Activated CD8-positive, alpha-beta T cell treated with anti-CD3 and anti-CD28 coated beads for 36 hours (primary cell): ENCODE measurements at regions not wholly inside any gene's neighbourhood (a gene's known extent, or its start where the extent isn't known, plus 50 kb on each side); places are given as distances from the start of the nearest gene placed in this dataset.
"Not testable (repeated sequence)": the region's sequence is repeated elsewhere in the genome, so short reads cannot be mapped to it uniquely, and the experiment has no call there.

Experiments used
- ATAC-seq: fragments of 200-7000 bp; cut with Tn5 transposase; one replicate; pipeline ENCODE4 v1.10.0; 2021; ENCODE audit warnings: mild to moderate bottlenecking, moderate library complexity
- CTCF ChIA-PET: fragments of 350-600 bp; sonication (Branson Sonifier 250); formaldehyde crosslinking; loops from one replicate; lab custom pipeline; 2021; ENCODE audit warnings: antibody characterized with exemption; lab: Charles Lee
- POLR2A ChIA-PET: fragments of 350-600 bp; sonication (Branson Sonifier 250); formaldehyde crosslinking; loops from one replicate; lab custom pipeline; 2021; ENCODE audit warnings: antibody characterized with exemption; lab: Charles Lee
- DNase-seq: peaks from one replicate; pipeline ENCODE4 v3.0.0-alpha.2; 2020
- H3K27ac Mint-ChIP-seq: one replicate; pipeline ENCODE4 v1.8.0; 2021; ENCODE audit warnings: mild to moderate bottlenecking, mixed read lengths
- H3K27me3 Mint-ChIP-seq: one replicate; pipeline ENCODE4 v1.8.0; 2021; ENCODE audit warnings: mixed read lengths
- H3K36me3 Mint-ChIP-seq: one replicate; pipeline ENCODE4 v1.8.0; 2021; ENCODE audit warnings: low read depth, mixed read lengths
- H3K4me1 Mint-ChIP-seq: one replicate; pipeline ENCODE4 v1.8.0; 2021; ENCODE audit warnings: low read depth, mixed read lengths
- H3K4me3 Mint-ChIP-seq: one replicate; pipeline ENCODE4 v1.8.0; 2021; ENCODE audit warnings: mild to moderate bottlenecking, moderate library complexity, mixed read lengths
- H3K9me3 Mint-ChIP-seq: one replicate; pipeline ENCODE4 v1.8.0; 2021; ENCODE audit warnings: mixed read lengths
- CTCF ChIP-seq: fragments of 200-600 bp; IDR thresholded peaks from one replicate; pipeline ENCODE4 v1.8.0; 2022; ENCODE audit warnings: antibody characterized with exemption, mild to moderate bottlenecking
- intact Hi-C: fragments of 100-400 bp; cut with micrococcal nuclease; formaldehyde crosslinking; loops from one replicate; pipeline ENCODE4 v1.10.0; 2022

DNA sequence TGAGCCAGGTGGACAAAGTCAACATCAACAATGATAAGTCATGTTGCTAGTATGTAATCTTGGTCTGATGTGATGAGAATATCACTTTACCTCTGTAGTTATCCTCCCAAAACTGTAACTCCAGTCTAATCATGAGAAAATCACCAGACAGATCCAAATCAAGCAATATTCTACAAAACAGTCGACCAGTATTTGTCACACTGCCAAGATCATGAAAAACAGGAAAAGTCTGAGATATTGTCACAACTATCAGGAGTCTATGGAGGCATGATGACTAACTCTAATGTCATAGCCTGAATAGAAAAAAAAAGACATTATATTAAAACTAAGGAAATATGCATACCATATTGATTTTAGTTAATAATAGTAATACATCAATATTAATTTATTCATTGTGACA lies 1883.3 kb upstream of the CELF4 start:
- no peak for TF ChIP-seq CTCF
- no peak overlapping the region for H3K4me3 Mint-ChIP-seq
- peaks cover 6% of the 10 kb centered on the region for H3K9me3 Mint-ChIP-seq
- DNase-seq (no peak), ATAC-seq (no peak)
- ChIA-PET CTCF (no interaction called here), POLR2A (no interaction called here)
- no peaks in the 10 kb centered on the region for H3K27me3 Mint-ChIP-seq
- intact Hi-C loops = no loop called here
- no peaks in the 10 kb centered on the region for H3K36me3 Mint-ChIP-seq
- H3K4me1 Mint-ChIP-seq = no peaks in the 10 kb centered on the region
- no peak overlapping the region for H3K27ac Mint-ChIP-seq

- H3K27ac Mint-ChIP-seq, intact Hi-C loops, H3K9me3 Mint-ChIP-seq, H3K27me3 Mint-ChIP-seq, DNase-seq, POLR2A ChIA-PET, ATAC-seq, H3K4me1 Mint-ChIP-seq, H3K4me3 Mint-ChIP-seq, CTCF ChIA-PET, H3K36me3 Mint-ChIP-seq: not testable (repeated sequence)
Measured at GRCh38 chr18:39444957-39445356, 1879.4 kb upstream of the CELF4 start.

DNA sequence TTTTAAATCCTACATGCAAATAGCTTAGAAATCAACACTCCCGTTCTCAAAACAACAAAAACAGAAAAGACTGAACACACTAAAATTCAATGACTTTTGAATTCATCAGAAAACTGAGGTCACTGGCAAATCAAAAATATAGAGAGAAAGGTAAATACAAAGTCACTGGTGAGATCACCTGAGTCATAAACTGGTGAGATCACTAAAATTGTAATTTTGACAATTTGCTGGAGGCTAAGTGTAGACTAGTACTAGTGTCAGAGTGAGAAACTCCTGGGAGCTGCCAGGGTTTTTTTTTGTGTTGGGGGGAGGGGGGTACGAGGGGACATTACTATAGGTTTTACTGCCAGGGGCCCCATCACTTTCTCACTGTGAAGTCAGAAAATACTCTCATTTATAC lies 1876.0 kb upstream of the CELF4 start:
- H3K27ac Mint-ChIP-seq = no peak overlapping the region
- peaks cover 5% of the 10 kb centered on the region for H3K9me3 Mint-ChIP-seq
- no peaks in the 10 kb centered on the region for H3K4me1 Mint-ChIP-seq
- ChIA-PET CTCF (no interaction called here), POLR2A (no interaction called here)
- no peak for DNase-seq
- H3K27me3 Mint-ChIP-seq = no peaks in the 10 kb centered on the region
- no peaks in the 10 kb centered on the region for H3K36me3 Mint-ChIP-seq
- H3K4me3 Mint-ChIP-seq = no peak overlapping the region
- no peak for TF ChIP-seq CTCF
- intact Hi-C loops = no loop called here
- no peak for ATAC-seq

GRCh38 chr18:39435996-39436395 lies 1870.4 kb upstream of the CELF4 start:
- intact Hi-C loops = no loop called here
- no peak for TF ChIP-seq CTCF
- Mint-ChIP-seq H3K4me1 (no peaks in the 10 kb centered on the region), H3K27me3 (no peaks in the 10 kb centered on the region), H3K4me3 (no peak overlapping the region), H3K36me3 (no peaks in the 10 kb centered on the region), H3K27ac (no peak overlapping the region), H3K9me3 (peaks cover 7% of the 10 kb centered on the region)
- POLR2A ChIA-PET = no interaction called here
- CTCF ChIA-PET = no interaction called here
- DNase-seq (no peak), ATAC-seq (no peak)

DNA sequence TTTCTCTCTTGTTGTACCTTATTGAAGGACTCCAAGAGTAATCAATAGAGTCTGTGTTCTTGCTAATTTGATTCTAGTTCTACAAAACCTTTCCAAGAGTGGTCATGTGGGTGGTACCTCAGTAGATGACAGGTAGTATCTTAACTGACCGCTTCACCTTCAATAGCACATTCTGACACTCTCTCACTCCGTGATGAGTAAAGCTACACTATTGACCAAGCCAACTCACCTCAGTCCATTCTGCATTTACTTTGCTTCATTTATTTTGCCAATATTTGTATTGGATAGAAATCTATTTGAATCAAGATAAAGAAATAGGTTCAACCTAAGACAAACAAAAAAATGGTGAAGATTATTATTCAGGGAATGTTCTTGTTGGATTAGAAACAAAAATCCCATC lies 1869.6 kb upstream of the CELF4 start:
- ChIA-PET POLR2A (no interaction called here), CTCF (no interaction called here)
- H3K4me1 Mint-ChIP-seq = no peaks in the 10 kb centered on the region
- H3K27me3 Mint-ChIP-seq = no peaks in the 10 kb centered on the region
- no peak overlapping the region for H3K27ac Mint-ChIP-seq
- no peak for DNase-seq
- no peaks in the 10 kb centered on the region for H3K36me3 Mint-ChIP-seq
- no peak for TF ChIP-seq CTCF
- H3K4me3 Mint-ChIP-seq = no peak overlapping the region
- peaks cover 7% of the 10 kb centered on the region for H3K9me3 Mint-ChIP-seq
- no peak for ATAC-seq
- intact Hi-C loops = no loop called here
